K562 (cell line): ENCODE measurements at regions not wholly inside any gene's neighbourhood (a gene's known extent, or its start where the extent isn't known, plus 50 kb on each side); places are given as distances from the start of the nearest gene placed in this dataset.

ENCODE experiments used
- CTCF ChIP-seq, 3 experiments: IDR thresholded peaks in 2 of 3; conservative IDR thresholded peaks in 1 of 3; 2 replicates each; pipeline ENCODE4 v1.5.1; 2011 to 2012; ENCODE audit warnings: low read length in 3 of 3, mild to moderate bottlenecking in 3 of 3, control low read depth in 2 of 3, improper control_type of control experiment in 1 of 3, inconsistent platforms in 1 of 3, low read depth in 1 of 3, mixed read lengths in 1 of 3, moderate library complexity in 1 of 3; ENCODE audit not compliant: insufficient read depth in 2 of 3
- EZH2 ChIP-seq: IDR thresholded peaks from 2 replicates; pipeline ENCODE4 v1.6.1; 2012; ENCODE audit warnings: low read depth, mild to moderate bottlenecking, inconsistent platforms, low read length, borderline replicate concordance
- GABPA ChIP-seq: fragments of 200-800 bp; sonication (Bioruptor generic); conservative IDR thresholded peaks from 2 replicates; pipeline ENCODE4 v1.6.1; 2016; ENCODE audit warnings: low read depth, missing genetic modification characterization, missing compliant biosample characterization
- XRCC3 ChIP-seq: fragments of 450-650 bp; IDR thresholded peaks from 2 replicates; pipeline ENCODE4 v1.6.1; 2017; ENCODE audit warnings: mild to moderate bottlenecking, moderate library complexity
- ZNF398 ChIP-seq: fragments of 250-450 bp; sonication (Bioruptor Pico); IDR thresholded peaks from 2 replicates; pipeline ENCODE4 v1.8.0; 2021; ENCODE audit warnings: moderate library complexity, mild to moderate bottlenecking, inconsistent platforms

- no peak for TF ChIP-seq XRCC3
- TF ChIP-seq CTCF (IDR thresholded peaks at IDR 0.05 in 2 of 3, conservative IDR thresholded peaks at IDR 0.05 in 1 of 3; ENCODE audit: insufficient read depth in 2 of 3, low read depth in 1 of 3, low read length in 3 of 3), result no peak
- no peak for TF ChIP-seq ZNF398
- TF ChIP-seq EZH2, result no peak
- no peak for TF ChIP-seq GABPA (tag)
These were observed 328.1 kb upstream of the MON1B start for GRCh38 chr16:76862901-76863300.
